ENCODE measurements at regions not wholly inside any gene's neighbourhood (a gene's known extent, or its start where the extent isn't known, plus 50 kb on each side); places are given as distances from the start of the nearest gene placed in this dataset.

GRCh38 chr19:13583753-13584152, 77.5 kb upstream of the CACNA1A start:
- intact Hi-C loops (cut with micrococcal nuclease; ENCODE audit: unreplicated experiment), result no loop called here
- TF ChIP-seq EZH2 (IDR thresholded peaks at IDR 0.05; ENCODE audit: borderline replicate concordance, low read depth, low read length, poor library complexity, severe bottlenecking), result no peak
- no peak for TF ChIP-seq CTCF (conservative IDR thresholded peaks at IDR 0.05; ENCODE audit: low read depth, low read length)
- ChIA-PET POLR2A (ENCODE audit: low non-redundant PET) (no interaction called here), CTCF (interaction anchor here (0.7 kb wide), 1 partner anchor 849 kb away, joined by 3 read pairs; no protein-coding TSS in a partner anchor)
- Histone ChIP-seq H3K4me1 (ENCODE audit: insufficient read depth, low read length, poor library complexity, severe bottlenecking) (no peaks in the 10 kb centered on the region), H3K36me3 (ENCODE audit: insufficient read depth, low read length, poor library complexity, severe bottlenecking) (no peaks in the 10 kb centered on the region), H3K9me3 (ENCODE audit: low read depth, low read length, poor library complexity, severe bottlenecking) (no peaks in the 10 kb centered on the region), H3K4me3 (ENCODE audit: low read depth, low read length, poor library complexity, severe bottlenecking) (no peak overlapping the region), H3K27me3 (replicated peaks; ENCODE audit: insufficient read depth, low read depth, low read length, poor library complexity) (no peaks in the 10 kb centered on the region), H3K27ac (ENCODE audit: low read depth, low read length, poor library complexity, severe bottlenecking) (no peak overlapping the region)
- no TSS peak for BruUV-seq (replicated peaks)
- no peak for DNase-seq (ENCODE audit: low spot score)

- intact Hi-C loops (cut with micrococcal nuclease; ENCODE audit: unreplicated experiment), result no loop called here
- Histone ChIP-seq H3K9me3 (ENCODE audit: low read depth, low read length, poor library complexity, severe bottlenecking) (no peaks in the 10 kb centered on the region), H3K27me3 (replicated peaks; ENCODE audit: insufficient read depth, low read depth, low read length, poor library complexity) (no peaks in the 10 kb centered on the region), H3K27ac (ENCODE audit: low read depth, low read length, poor library complexity, severe bottlenecking) (no peak overlapping the region), H3K4me3 (ENCODE audit: low read depth, low read length, poor library complexity, severe bottlenecking) (no peak overlapping the region), H3K36me3 (ENCODE audit: insufficient read depth, low read length, poor library complexity, severe bottlenecking) (no peaks in the 10 kb centered on the region), H3K4me1 (ENCODE audit: insufficient read depth, low read length, poor library complexity, severe bottlenecking) (no peaks in the 10 kb centered on the region)
- no peak for DNase-seq (ENCODE audit: low spot score)
- BruUV-seq (replicated peaks), result no TSS peak
- TF ChIP-seq CTCF (conservative IDR thresholded peaks at IDR 0.05; ENCODE audit: low read depth, low read length) (no peak), EZH2 (IDR thresholded peaks at IDR 0.05; ENCODE audit: borderline replicate concordance, low read depth, low read length, poor library complexity, severe bottlenecking) (no peak)
- ChIA-PET CTCF (interaction anchor here (0.7 kb wide), 1 partner anchor 218 kb away, joined by 3 read pairs; no protein-coding TSS in a partner anchor), POLR2A (ENCODE audit: low non-redundant PET) (no interaction called here)
Observed at GRCh38 chr19:13583114-13583513, 76.8 kb upstream of the CACNA1A start.

DNA sequence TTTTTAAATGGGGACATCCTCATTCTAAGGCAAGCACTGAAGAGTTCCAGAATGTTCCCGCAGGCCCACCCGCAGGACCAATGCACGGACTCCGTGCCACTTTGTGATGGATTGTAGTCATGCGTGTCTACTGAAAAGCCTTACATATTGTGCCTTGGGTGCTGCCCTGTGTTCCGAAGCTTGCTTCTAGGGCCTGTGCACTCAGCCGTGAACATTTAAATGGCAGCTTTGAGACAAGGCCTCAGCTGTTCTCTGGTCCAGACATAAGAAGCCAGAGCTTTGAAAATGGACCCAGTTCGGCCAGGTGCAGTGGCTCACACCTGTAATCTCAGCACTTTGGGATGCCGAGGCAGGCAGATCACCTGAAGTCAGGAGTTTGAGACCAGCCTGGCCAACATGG, 75.3 kb upstream of the CACNA1A start:
- TF ChIP-seq EZH2 (IDR thresholded peaks at IDR 0.05; ENCODE audit: borderline replicate concordance, low read depth, low read length, poor library complexity, severe bottlenecking) (no peak), CTCF (conservative IDR thresholded peaks at IDR 0.05; ENCODE audit: low read depth, low read length) (no peak)
- Histone ChIP-seq H3K4me1 (ENCODE audit: insufficient read depth, low read length, poor library complexity, severe bottlenecking) (no peaks in the 10 kb centered on the region), H3K36me3 (ENCODE audit: insufficient read depth, low read length, poor library complexity, severe bottlenecking) (no peaks in the 10 kb centered on the region), H3K4me3 (ENCODE audit: low read depth, low read length, poor library complexity, severe bottlenecking) (no peak overlapping the region), H3K27ac (ENCODE audit: low read depth, low read length, poor library complexity, severe bottlenecking) (no peak overlapping the region), H3K9me3 (ENCODE audit: low read depth, low read length, poor library complexity, severe bottlenecking) (peaks cover 6% of the 10 kb centered on the region), H3K27me3 (replicated peaks; ENCODE audit: insufficient read depth, low read depth, low read length, poor library complexity) (no peaks in the 10 kb centered on the region)
- POLR2A ChIA-PET (ENCODE audit: low non-redundant PET), result no interaction called here
- CTCF ChIA-PET, result no interaction called here
- no peak for DNase-seq (ENCODE audit: low spot score)
- no TSS peak for BruUV-seq (replicated peaks)
- intact Hi-C loops (cut with micrococcal nuclease; ENCODE audit: unreplicated experiment), result no loop called here
